Body of pancreas (tissue), 4 donors: ENCODE measurements at regions not wholly inside any gene's neighbourhood (a gene's known extent, or its start where the extent isn't known, plus 50 kb on each side); places are given as distances from the start of the nearest gene placed in this dataset.

Source experiments
- ATAC-seq: fragments of 150-250 bp; one replicate; pipeline ENCODE4 v1.9.1; 2016
- DNase-seq, 4 donors: peaks; one replicate each; pipeline ENCODE4 v3.0.0-alpha.2; 2019
- H3K27ac ChIP-seq, 4 donors: fragments of 200-600 bp; sonication (generic); 1 replicate in 3 of 4; 2 replicates in 1 of 4; pipeline versions ENCODE4 v1.5.1 to v1.6.1; 2016 to 2019; ENCODE audit warnings: mild to moderate bottlenecking in 1 of 4, mixed read lengths in 1 of 4, moderate library complexity in 1 of 4
- H3K27me3 ChIP-seq, 2 donors: fragments of 200-600 bp; sonication (generic); one replicate each; pipeline ENCODE4 v1.6.0; 2016; ENCODE audit warnings: mild to moderate bottlenecking in 1 of 2
- H3K36me3 ChIP-seq, 2 donors: fragments of 200-600 bp; sonication (generic); replicated peaks in 1 of 2; 2 replicates each; pipeline ENCODE4 v1.5.1; 2016; ENCODE audit warnings: low read depth in 2 of 2; ENCODE audit not compliant: insufficient read depth in 1 of 2
- H3K4me1 ChIP-seq: fragments of 200-600 bp; sonication (generic); one replicate; pipeline ENCODE4 v1.6.0; 2016
- H3K4me3 ChIP-seq, 2 donors: fragments of 200-600 bp; sonication (generic); 1 replicate in 1 of 2; 2 replicates in 1 of 2; pipeline ENCODE4 v1.5.1; 2016 to 2019
- H3K9me3 ChIP-seq, 3 donors: fragments of 200-600 bp; sonication (generic); 1 replicate in 2 of 3; 2 replicates in 1 of 3; pipeline ENCODE4 v1.5.1; 2016
- POLR2A ChIP-seq, 3 donors: fragments of 450-650 bp; IDR thresholded peaks; one replicate each; pipeline ENCODE4 v1.6.1; 2016; ENCODE audit warnings: antibody characterized with exemption in 3 of 3, mild to moderate bottlenecking in 2 of 3
- WGBS, 2 donors: methylation state at CpG; one replicate each; pipeline ENCODE4 v1.1.5; 2017; 5-methylcytosine and 5-hydroxymethylcytosine counted together
- intact Hi-C: fragments of 100-400 bp; cut with DNase I; formaldehyde crosslinking; loops from one replicate; pipeline ENCODE4 v1.15.1; 2023
- TF ChIP-seq, protein P1 (sequence below), 7 experiments: fragments of 450-650 bp in 4 of 7; fragments of 200-600 bp in 3 of 7; sonication (generic) in 3 of 7; IDR thresholded peaks; one replicate each; pipeline ENCODE4 v1.5.1; 2016 to 2019; ENCODE audit warnings: antibody characterized with exemption in 7 of 7

GRCh38 chr2:22628906-22629305 is 756.1 kb upstream of the KLHL29 start:
- Histone ChIP-seq H3K27ac (no peak overlapping the region), H3K36me3 (no peaks in the 10 kb centered on the region), H3K4me1 (no peaks in the 10 kb centered on the region), H3K4me3 (no peak overlapping the region), H3K27me3 (no peaks in the 10 kb centered on the region), H3K9me3 (no peaks in the 10 kb centered on the region)
- ATAC-seq: no peak
- intact Hi-C loops: no loop called here
- WGBS, 2 donors: 54 to 70% methylated on average over 3 of the region's 3 CpGs
- no peak for DNase-seq
- no peak for TF ChIP-seq POLR2A (IDR thresholded peaks at IDR 0.05)

DNA sequence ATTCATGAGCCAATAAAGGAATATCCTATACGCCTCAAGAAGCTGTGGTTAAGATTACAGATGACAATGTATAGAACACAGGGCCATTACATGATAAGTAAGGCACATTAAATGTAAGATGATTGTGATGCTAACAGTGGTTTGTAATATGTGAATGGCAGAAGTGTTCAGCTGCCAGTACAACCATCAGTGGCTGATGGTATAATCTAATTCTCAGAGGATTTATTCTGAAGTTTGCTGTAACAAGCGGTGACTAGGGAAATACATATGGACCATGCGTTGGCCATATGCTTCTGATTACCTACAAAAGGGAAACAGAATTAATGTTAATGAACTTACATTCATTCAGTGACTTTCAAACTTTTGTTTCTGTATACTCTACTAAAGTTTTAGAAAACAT is 750.8 kb upstream of the KLHL29 start:
- intact Hi-C loops: no loop called here
- no peak for ATAC-seq
- 89 to 90% methylated on average over 3 of the region's 3 CpGs for WGBS, 2 donors

GRCh38 chr2:22656426-22656825 is 728.6 kb upstream of the KLHL29 start:
- no peak for DNase-seq

More for the DNA sequence above, 750.8 kb upstream of the KLHL29 start:
- Histone ChIP-seq H3K4me1 (no peaks in the 10 kb centered on the region), H3K27me3 (no peaks in the 10 kb centered on the region), H3K4me3 (no peak overlapping the region), H3K9me3 (no peaks in the 10 kb centered on the region), H3K27ac (no peak overlapping the region), H3K36me3 (no peaks in the 10 kb centered on the region)
- TF ChIP-seq POLR2A (IDR thresholded peaks at IDR 0.05): no peak
- DNase-seq: no peak

GRCh38 chr2:22673529-22673928 is 711.5 kb upstream of the KLHL29 start:
- H3K4me1 ChIP-seq: no peaks in the 10 kb centered on the region
- WGBS, 2 donors: 60 to 72% methylated on average over 6 of the region's 6 CpGs
- intact Hi-C loops: no loop called here
- TF ChIP-seq, protein P1, sequence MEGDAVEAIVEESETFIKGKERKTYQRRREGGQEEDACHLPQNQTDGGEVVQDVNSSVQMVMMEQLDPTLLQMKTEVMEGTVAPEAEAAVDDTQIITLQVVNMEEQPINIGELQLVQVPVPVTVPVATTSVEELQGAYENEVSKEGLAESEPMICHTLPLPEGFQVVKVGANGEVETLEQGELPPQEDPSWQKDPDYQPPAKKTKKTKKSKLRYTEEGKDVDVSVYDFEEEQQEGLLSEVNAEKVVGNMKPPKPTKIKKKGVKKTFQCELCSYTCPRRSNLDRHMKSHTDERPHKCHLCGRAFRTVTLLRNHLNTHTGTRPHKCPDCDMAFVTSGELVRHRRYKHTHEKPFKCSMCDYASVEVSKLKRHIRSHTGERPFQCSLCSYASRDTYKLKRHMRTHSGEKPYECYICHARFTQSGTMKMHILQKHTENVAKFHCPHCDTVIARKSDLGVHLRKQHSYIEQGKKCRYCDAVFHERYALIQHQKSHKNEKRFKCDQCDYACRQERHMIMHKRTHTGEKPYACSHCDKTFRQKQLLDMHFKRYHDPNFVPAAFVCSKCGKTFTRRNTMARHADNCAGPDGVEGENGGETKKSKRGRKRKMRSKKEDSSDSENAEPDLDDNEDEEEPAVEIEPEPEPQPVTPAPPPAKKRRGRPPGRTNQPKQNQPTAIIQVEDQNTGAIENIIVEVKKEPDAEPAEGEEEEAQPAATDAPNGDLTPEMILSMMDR (IDR thresholded peaks at IDR 0.05): no peak
- TF ChIP-seq POLR2A (IDR thresholded peaks at IDR 0.05): no peak
- no peaks in the 10 kb centered on the region for H3K27me3 ChIP-seq
- no peak overlapping the region for H3K4me3 ChIP-seq
- H3K36me3 ChIP-seq: no peaks in the 10 kb centered on the region
- H3K9me3 ChIP-seq: no peaks in the 10 kb centered on the region
- H3K27ac ChIP-seq: no peak overlapping the region
- ATAC-seq: no peak
- no peak for DNase-seq

More at GRCh38 chr2:22656426-22656825, 728.6 kb upstream of the KLHL29 start:
- Histone ChIP-seq H3K9me3 (no peaks in the 10 kb centered on the region), H3K4me1 (no peaks in the 10 kb centered on the region), H3K36me3 (no peaks in the 10 kb centered on the region), H3K27me3 (no peaks in the 10 kb centered on the region), H3K27ac (no peak overlapping the region), H3K4me3 (no peak overlapping the region)
- intact Hi-C loops: no loop called here
- TF ChIP-seq, protein P1 (IDR thresholded peaks at IDR 0.05): no peak
- TF ChIP-seq POLR2A (IDR thresholded peaks at IDR 0.05): no peak
- WGBS, 2 donors: 55 to 60% methylated on average over 1 of the region's 1 CpG
- no peak for ATAC-seq

DNA sequence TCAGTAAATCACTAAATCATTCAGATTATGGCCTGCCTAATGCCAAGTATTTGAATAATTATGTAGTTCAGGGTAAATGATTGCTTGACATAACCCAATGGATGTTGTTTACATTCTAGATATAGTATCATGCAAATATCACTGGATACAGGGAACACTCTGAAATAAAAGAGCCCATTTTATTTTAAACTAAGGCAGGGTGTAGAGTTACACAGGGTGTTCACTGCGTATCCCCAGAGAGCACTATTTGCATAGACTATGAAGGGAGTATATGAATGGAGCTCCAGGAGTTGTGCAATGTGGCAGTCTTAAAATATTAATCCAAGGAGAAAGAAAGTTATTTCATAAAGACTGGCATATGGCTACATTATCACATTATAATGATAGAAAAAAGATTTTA is 701.1 kb upstream of the KLHL29 start:
- intact Hi-C loops: no loop called here
- Histone ChIP-seq H3K27me3 (no peaks in the 10 kb centered on the region), H3K27ac (no peak overlapping the region), H3K4me3 (no peak overlapping the region), H3K36me3 (no peaks in the 10 kb centered on the region), H3K9me3 (no peaks in the 10 kb centered on the region), H3K4me1 (no peaks in the 10 kb centered on the region)
- TF ChIP-seq, protein P1 (IDR thresholded peaks at IDR 0.05): no peak
- TF ChIP-seq POLR2A (IDR thresholded peaks at IDR 0.05): no peak
- 26 to 33% methylated on average over 1 of the region's 1 CpG for WGBS, 2 donors
- DNase-seq (no peak), ATAC-seq (no peak)

GRCh38 chr2:22690096-22690495 is 694.9 kb upstream of the KLHL29 start:
- Histone ChIP-seq H3K27ac (no peak overlapping the region), H3K4me1 (no peaks in the 10 kb centered on the region), H3K4me3 (no peak overlapping the region), H3K9me3 (no peaks in the 10 kb centered on the region), H3K27me3 (no peaks in the 10 kb centered on the region), H3K36me3 (no peaks in the 10 kb centered on the region)
- TF ChIP-seq POLR2A (IDR thresholded peaks at IDR 0.05): no peak
- TF ChIP-seq, protein P1 (IDR thresholded peaks at IDR 0.05): no peak
- intact Hi-C loops: no loop called here
- DNase-seq (no peak), ATAC-seq (no peak)
- 31 to 46% methylated on average over 1 of the region's 1 CpG for WGBS, 2 donors
